B cell (primary cell): ENCODE measurements at regions not wholly inside any gene's neighbourhood (a gene's known extent, or its start where the extent isn't known, plus 50 kb on each side); places are given as distances from the start of the nearest gene placed in this dataset.

Experiments used
- ATAC-seq: fragments of 200-7000 bp; cut with Tn5 transposase; one replicate; pipeline ENCODE4 v1.10.0; 2021; ENCODE audit warnings: low read depth, mild to moderate bottlenecking, moderate number of reproducible peaks, moderate library complexity
- CTCF ChIA-PET: fragments of 350-600 bp; sonication (Branson Sonifier 250); formaldehyde crosslinking; loops from one replicate; lab custom pipeline; 2021; ENCODE audit warnings: antibody characterized with exemption, inconsistent platforms; lab: Charles Lee
- POLR2A ChIA-PET: fragments of 350-600 bp; sonication (Branson Sonifier 250); formaldehyde crosslinking; loops from one replicate; lab custom pipeline; 2021; ENCODE audit warnings: antibody characterized with exemption; lab: Charles Lee
- DNase-seq: peaks from one replicate; pipeline ENCODE4 v3.0.0; 2013
- H2AFZ ChIP-seq: 2 replicates; pipeline ENCODE4 v1.6.1; 2012; ENCODE audit warnings: mild to moderate bottlenecking, low read depth, low read length; ENCODE audit not compliant: insufficient read depth, poor library complexity, severe bottlenecking
- H3K27ac ChIP-seq, 2 donors: 1 replicate in 1 of 2; 2 replicates in 1 of 2; pipeline ENCODE4 v1.5.1; 2012 to 2013; ENCODE audit warnings: low read length in 2 of 2, mild to moderate bottlenecking in 2 of 2, moderate library complexity in 1 of 2
- H3K27me3 ChIP-seq, 4 experiments: fragments of 200-600 bp in 1 of 4; sonication (generic) in 1 of 4; replicated peaks in 1 of 4; 1 replicate in 2 of 4; 2 replicates in 2 of 4; pipeline versions ENCODE4 v1.6.1 to v1.7.0; 2013 to 2016; ENCODE audit warnings: low read length in 3 of 4, mild to moderate bottlenecking in 2 of 4, mixed read lengths in 1 of 4, moderate library complexity in 1 of 4; ENCODE audit not compliant: insufficient read depth in 4 of 4, control insufficient read depth in 3 of 4; ENCODE audit errors: control extremely low read depth in 1 of 4
- H3K36me3 ChIP-seq, 2 experiments: replicated peaks in 1 of 2; 1 replicate in 1 of 2; 2 replicates in 1 of 2; pipeline versions ENCODE4 v1.6.1 to v1.7.1; 2013; ENCODE audit warnings: low read length in 1 of 2; ENCODE audit not compliant: insufficient read depth in 2 of 2, control insufficient read depth in 1 of 2; ENCODE audit errors: control extremely low read depth in 1 of 2, extremely low read depth in 1 of 2
- H3K4me1 ChIP-seq, 2 donors: fragments of 200-600 bp in 1 of 2; sonication (generic) in 1 of 2; 1 replicate in 1 of 2; 2 replicates in 1 of 2; pipeline versions ENCODE4 v1.5.1 to v1.6.1; 2013 to 2017; ENCODE audit warnings: low read length in 2 of 2; ENCODE audit not compliant: control insufficient read depth in 2 of 2, insufficient read depth in 2 of 2
- H3K4me2 ChIP-seq: replicated peaks from 2 replicates; pipeline ENCODE3; 2012; ENCODE audit warnings: mild to moderate bottlenecking, low read depth, low read length; ENCODE audit not compliant: poor library complexity, severe bottlenecking
- H3K4me3 ChIP-seq, 5 experiments: fragments of 200-600 bp in 1 of 5; sonication (generic) in 1 of 5; 1 replicate in 3 of 5; 2 replicates in 2 of 5; pipeline versions ENCODE4 v1.5.1 to v1.7.0; 2011 to 2016; ENCODE audit warnings: low read length in 4 of 5, mild to moderate bottlenecking in 4 of 5, low read depth in 2 of 5, control low read depth in 1 of 5, moderate library complexity in 1 of 5; ENCODE audit not compliant: insufficient read depth in 1 of 5; ENCODE audit errors: control extremely low read depth in 1 of 5, extremely low read depth in 1 of 5
- H3K79me2 ChIP-seq: fragments of 200-600 bp; sonication (generic); one replicate; pipeline ENCODE4 v1.6.0; 2016; ENCODE audit warnings: low read length; ENCODE audit not compliant: control insufficient read depth, insufficient read depth
- H3K9ac ChIP-seq: fragments of 200-600 bp; sonication (generic); 2 replicates; pipeline ENCODE4 v1.6.1; 2017; ENCODE audit warnings: mild to moderate bottlenecking, low read length, moderate library complexity
- H3K9me3 ChIP-seq, 3 donors: one replicate each; pipeline versions ENCODE4 v1.6.1 to v1.7.1; 2013; ENCODE audit warnings: low read length in 2 of 3; ENCODE audit not compliant: control insufficient read depth in 2 of 3, insufficient read depth in 1 of 3; ENCODE audit errors: control extremely low read depth in 1 of 3
- H4K20me1 ChIP-seq: 2 replicates; pipeline ENCODE4 v1.6.0; 2012; ENCODE audit warnings: mild to moderate bottlenecking, low read length; ENCODE audit not compliant: insufficient read depth, control insufficient read depth, poor library complexity, severe bottlenecking
- H3K27ac Mint-ChIP-seq: one replicate; pipeline ENCODE4 v1.8.0; 2021; ENCODE audit warnings: mixed read lengths
- H3K27me3 Mint-ChIP-seq: one replicate; pipeline ENCODE4 v1.8.0; 2021; ENCODE audit warnings: mixed read lengths
- H3K4me1 Mint-ChIP-seq: one replicate; pipeline ENCODE4 v1.8.0; 2021; ENCODE audit warnings: mixed read lengths
- H3K4me3 Mint-ChIP-seq: one replicate; pipeline ENCODE4 v1.8.0; 2021; ENCODE audit warnings: mixed read lengths
- H3K9me3 Mint-ChIP-seq: one replicate; pipeline ENCODE4 v1.8.0; 2022; ENCODE audit warnings: mixed read lengths; ENCODE audit not compliant: insufficient read depth
- CTCF ChIP-seq: fragments of 200-600 bp; IDR thresholded peaks from one replicate; pipeline ENCODE4 v1.8.0; 2022; ENCODE audit warnings: antibody characterized with exemption, mild to moderate bottlenecking
- EZH2 ChIP-seq: IDR thresholded peaks from 2 replicates; pipeline ENCODE4 v1.6.1; 2012; ENCODE audit warnings: borderline replicate concordance, low read depth, mild to moderate bottlenecking, moderate library complexity, low read length; ENCODE audit not compliant: insufficient read depth, poor library complexity, severe bottlenecking
- WGBS: methylation state at CpG from one replicate; pipeline ENCODE4 v1.1.5; 2013; ENCODE audit warnings: missing lambda C conversion rate; ENCODE audit not compliant: insufficient coverage; 5-methylcytosine and 5-hydroxymethylcytosine counted together
- intact Hi-C: fragments of 100-400 bp; cut with micrococcal nuclease; formaldehyde crosslinking; loops from one replicate; pipeline ENCODE4 v1.10.0; 2022

- ATAC-seq: no peak
- H3K4me3 ChIP-seq: no peak overlapping the region
- peaks cover 0 to 3% (median 0%) of the 10 kb centered on the region in 3 donors for H3K9me3 ChIP-seq
- H3K4me1 ChIP-seq: peaks cover 5 to 12% of the 10 kb centered on the region in 2 donors
- no peaks in the 10 kb centered on the region for H3K79me2 ChIP-seq
- no peak overlapping the region for H2AFZ ChIP-seq
- intact Hi-C loops: no loop called here
- no peaks in the 10 kb centered on the region for H4K20me1 ChIP-seq
- ChIA-PET POLR2A (no interaction called here), CTCF (no interaction called here)
- no peak for TF ChIP-seq EZH2
- TF ChIP-seq CTCF: no peak
- peaks cover 10% of the 10 kb centered on the region for H3K4me1 Mint-ChIP-seq
- H3K4me2 ChIP-seq: no peak overlapping the region
- H3K36me3 ChIP-seq: no peaks in the 10 kb centered on the region
- no peak overlapping the region for H3K27ac ChIP-seq
- H3K4me3 Mint-ChIP-seq: no peak overlapping the region
- 25% methylated on average over 4 of the region's 4 CpGs for WGBS
- DNase-seq: no peak
- H3K27me3 ChIP-seq: no peaks in the 10 kb centered on the region
- H3K9me3 Mint-ChIP-seq: peaks cover 2% of the 10 kb centered on the region
- H3K27me3 Mint-ChIP-seq: peaks cover 8% of the 10 kb centered on the region
- no peak overlapping the region for H3K27ac Mint-ChIP-seq
- no peak overlapping the region for H3K9ac ChIP-seq
These were observed 110.4 kb upstream of the KL start for GRCh38 chr13:32905864-32906180.

DNA sequence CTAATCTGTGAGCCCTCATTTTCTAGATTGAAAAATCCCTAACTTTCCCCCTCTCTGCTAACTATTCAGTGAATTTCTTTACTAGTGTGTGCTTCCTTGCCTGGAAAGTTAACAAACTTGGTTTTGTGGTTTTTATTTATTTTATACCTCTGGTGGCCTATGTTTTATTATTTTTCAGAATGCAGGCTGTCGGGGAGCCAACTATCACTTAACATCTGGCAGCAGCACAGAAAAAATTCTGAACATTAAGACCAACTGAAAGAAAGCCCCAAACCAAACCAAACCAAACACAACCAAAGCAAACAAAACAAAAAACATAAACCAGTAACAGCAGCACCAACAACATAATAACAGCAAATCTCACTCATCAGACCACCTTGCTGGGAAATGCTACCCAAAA lies 109.0 kb upstream of the KL start:
- Histone ChIP-seq H3K4me2 (no peak overlapping the region), H3K9ac (no peak overlapping the region), H3K9me3 (peaks cover 0 to 3% (median 0%) of the 10 kb centered on the region in 3 donors), H3K27ac (no peak overlapping the region), H3K4me3 (no peak overlapping the region), H4K20me1 (no peaks in the 10 kb centered on the region), H3K4me1 (peaks cover 5 to 12% of the 10 kb centered on the region in 2 donors), H3K79me2 (no peaks in the 10 kb centered on the region), H3K36me3 (no peaks in the 10 kb centered on the region), H3K27me3 (no peaks in the 10 kb centered on the region), H2AFZ (no peak overlapping the region)
- ATAC-seq (no peak), DNase-seq (no peak)
- intact Hi-C loops: no loop called here
- Mint-ChIP-seq H3K9me3 (no peaks in the 10 kb centered on the region), H3K4me1 (peaks cover 10% of the 10 kb centered on the region), H3K27me3 (peaks cover 8% of the 10 kb centered on the region), H3K4me3 (no peak overlapping the region), H3K27ac (no peak overlapping the region)
- 92% methylated on average over 1 of the region's 1 CpG for whole genome bisulfite sequencing
- ChIA-PET CTCF (interaction anchor here (0.7 kb wide), 1 partner anchor 971 kb away, joined by 4 read pairs; no protein-coding TSS in a partner anchor), POLR2A (no interaction called here)
- TF ChIP-seq EZH2 (no peak), CTCF (no peak)
